GM21367 (cell line): ENCODE measurements at regions not wholly inside any gene's neighbourhood (a gene's known extent, or its start where the extent isn't known, plus 50 kb on each side); places are given as distances from the start of the nearest gene placed in this dataset.

Experiments
- ATAC-seq: cut with Tn5 transposase; IDR thresholded peaks from one replicate; pipeline ENCODE4 v1.9.1; 2021; ENCODE audit not compliant: unreplicated experiment

- no peak for ATAC-seq
These were observed 420.5 kb upstream of the MKI67 start for GRCh38 chr10:128546651-128547165.

- no peak for ATAC-seq
These were observed 422.9 kb upstream of the MKI67 start for GRCh38 chr10:128549101-128549608.

GRCh38 chr10:128550045-128550444 lies 423.8 kb upstream of the MKI67 start:
- ATAC-seq: no peak

- ATAC-seq: no peak
These were observed 425.3 kb upstream of the MKI67 start for GRCh38 chr10:128551475-128551874.

- ATAC-seq: no peak
These were observed 427.5 kb upstream of the MKI67 start for GRCh38 chr10:128553755-128554154.

GRCh38 chr10:128556182-128557110 lies 430.2 kb upstream of the MKI67 start:
- ATAC-seq: no peak

- no peak for ATAC-seq
These were observed 431.0 kb upstream of the MKI67 start for GRCh38 chr10:128557149-128557710.

GRCh38 chr10:128560406-128560805 lies 434.2 kb upstream of the MKI67 start:
- ATAC-seq: no peak

- no peak for ATAC-seq
These were observed 434.8 kb upstream of the MKI67 start for GRCh38 chr10:128560993-128561392.

- ATAC-seq: no peak
These were observed 437.2 kb upstream of the MKI67 start for GRCh38 chr10:128563387-128563786.

- no peak for ATAC-seq
These were observed 437.7 kb upstream of the MKI67 start for GRCh38 chr10:128563904-128564303.

GRCh38 chr10:128566361-128566968 lies 440.2 kb upstream of the MKI67 start:
- no peak for ATAC-seq

GRCh38 chr10:128567551-128567950 lies 441.3 kb upstream of the MKI67 start:
- ATAC-seq: no peak

GRCh38 chr10:128568041-128568440 lies 441.8 kb upstream of the MKI67 start:
- ATAC-seq: no peak

GRCh38 chr10:128568491-128568890 lies 442.3 kb upstream of the MKI67 start:
- ATAC-seq: no peak

- no peak for ATAC-seq
These were observed 443.0 kb upstream of the MKI67 start for GRCh38 chr10:128568990-128569945.

- ATAC-seq: no peak
These were observed 444.2 kb upstream of the MKI67 start for GRCh38 chr10:128570319-128570995.

- no peak for ATAC-seq
These were observed 444.8 kb upstream of the MKI67 start for GRCh38 chr10:128571071-128571470.

- ATAC-seq: no peak
These were observed 445.5 kb upstream of the MKI67 start for GRCh38 chr10:128571745-128572144.

- ATAC-seq: no peak
These were observed 446.5 kb upstream of the MKI67 start for GRCh38 chr10:128572696-128573095.
